ENCODE measurements at regions not wholly inside any gene's neighbourhood (a gene's known extent, or its start where the extent isn't known, plus 50 kb on each side); places are given as distances from the start of the nearest gene placed in this dataset.

GRCh38 chr9:65437724-65438123, 152.7 kb upstream of the FOXD4L5 start:
- TF ChIP-seq MEF2A (IDR thresholded peaks at IDR 0.05; ENCODE audit: borderline replicate concordance, low read depth), result no peak
- TF ChIP-seq EP300 (IDR thresholded peaks at IDR 0.05; ENCODE audit: borderline replicate concordance in 1 of 2, low read depth in 1 of 2, low read length in 1 of 2), result no peak
- TF ChIP-seq POLR2AphosphoS5 (IDR thresholded peaks at IDR 0.05; ENCODE audit: low read depth, low read length), result no peak
- TF ChIP-seq CTCF (IDR thresholded peaks at IDR 0.05), result no peak
- no peak for TF ChIP-seq FOXM1 (IDR thresholded peaks at IDR 0.05; ENCODE audit: low read depth)
- no peak for TF ChIP-seq JUND (IDR thresholded peaks at IDR 0.05)
- no peak for TF ChIP-seq RCOR1 (IDR thresholded peaks at IDR 0.05; ENCODE audit: low read length)
- no peak for TF ChIP-seq CHD2 (IDR thresholded peaks at IDR 0.05; ENCODE audit: low read length, partially characterized antibody)
- TF ChIP-seq TEAD4 (IDR thresholded peaks at IDR 0.05; ENCODE audit: borderline replicate concordance, insufficient read depth), result no peak
- TF ChIP-seq MXI1 (IDR thresholded peaks at IDR 0.05; ENCODE audit: low read depth, low read length), result no peak
- no peak for TF ChIP-seq YY1 (IDR thresholded peaks at IDR 0.05; ENCODE audit: low read depth)
- TF ChIP-seq REST (IDR thresholded peaks at IDR 0.05; ENCODE audit: low read depth, low read length), result no peak

Measured in SK-N-SH (cell line).